Testis (tissue), 2 donors: ENCODE measurements at regions not wholly inside any gene's neighbourhood (a gene's known extent, or its start where the extent isn't known, plus 50 kb on each side); places are given as distances from the start of the nearest gene placed in this dataset.
"Not testable (repeated sequence)": the region's sequence is repeated elsewhere in the genome, so short reads cannot be mapped to it uniquely, and the experiment has no call there.

Source experiments
- POLR2A ChIP-seq: fragments of 450-650 bp; IDR thresholded peaks from one replicate; pipeline ENCODE4 v1.6.1; 2017; ENCODE audit warnings: antibody characterized with exemption, mild to moderate bottlenecking, moderate library complexity
- TF ChIP-seq, protein P1 (sequence below), 3 experiments: fragments of 450-650 bp in 2 of 3; fragments of 200-600 bp in 1 of 3; sonication (generic) in 1 of 3; IDR thresholded peaks; one replicate each; pipeline ENCODE4 v1.5.1; 2016 to 2019; ENCODE audit warnings: antibody characterized with exemption in 3 of 3, mild to moderate bottlenecking in 2 of 3, moderate library complexity in 1 of 3

DNA sequence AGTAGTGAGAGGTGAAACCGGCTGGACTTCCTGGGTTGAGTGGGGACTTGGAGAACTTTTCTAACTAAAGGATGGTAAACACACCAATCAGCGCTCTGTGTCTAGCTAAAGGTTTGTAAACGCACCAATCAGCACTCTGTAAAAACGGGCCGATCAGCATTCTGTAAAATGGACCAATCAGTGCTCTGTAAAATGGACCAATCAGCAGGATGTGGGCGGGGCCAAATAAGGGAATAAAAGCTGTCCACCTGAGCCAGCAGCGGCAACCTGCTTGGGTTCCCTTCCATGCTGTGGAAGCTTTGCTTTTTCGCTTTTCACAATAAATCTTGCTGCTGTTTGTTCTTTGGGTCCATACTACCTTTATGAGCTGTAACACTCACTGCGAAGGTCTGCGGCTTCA, 621.2 kb downstream of the JRKL start:
- not testable (repeated sequence) for TF ChIP-seq POLR2A
- TF ChIP-seq, protein P1, sequence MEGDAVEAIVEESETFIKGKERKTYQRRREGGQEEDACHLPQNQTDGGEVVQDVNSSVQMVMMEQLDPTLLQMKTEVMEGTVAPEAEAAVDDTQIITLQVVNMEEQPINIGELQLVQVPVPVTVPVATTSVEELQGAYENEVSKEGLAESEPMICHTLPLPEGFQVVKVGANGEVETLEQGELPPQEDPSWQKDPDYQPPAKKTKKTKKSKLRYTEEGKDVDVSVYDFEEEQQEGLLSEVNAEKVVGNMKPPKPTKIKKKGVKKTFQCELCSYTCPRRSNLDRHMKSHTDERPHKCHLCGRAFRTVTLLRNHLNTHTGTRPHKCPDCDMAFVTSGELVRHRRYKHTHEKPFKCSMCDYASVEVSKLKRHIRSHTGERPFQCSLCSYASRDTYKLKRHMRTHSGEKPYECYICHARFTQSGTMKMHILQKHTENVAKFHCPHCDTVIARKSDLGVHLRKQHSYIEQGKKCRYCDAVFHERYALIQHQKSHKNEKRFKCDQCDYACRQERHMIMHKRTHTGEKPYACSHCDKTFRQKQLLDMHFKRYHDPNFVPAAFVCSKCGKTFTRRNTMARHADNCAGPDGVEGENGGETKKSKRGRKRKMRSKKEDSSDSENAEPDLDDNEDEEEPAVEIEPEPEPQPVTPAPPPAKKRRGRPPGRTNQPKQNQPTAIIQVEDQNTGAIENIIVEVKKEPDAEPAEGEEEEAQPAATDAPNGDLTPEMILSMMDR (IDR thresholded peaks at IDR 0.05) = not testable (repeated sequence)
